ENCODE measurements at regions not wholly inside any gene's neighbourhood (a gene's known extent, or its start where the extent isn't known, plus 50 kb on each side); places are given as distances from the start of the nearest gene placed in this dataset.

- intact Hi-C loops (cut with DNase I): no loop called here
- DNase-seq (no peak), ATAC-seq (ENCODE audit: poor library complexity) (no peak)
Observed at GRCh38 chr12:125193376-125194152, 128.3 kb downstream of the AACS start.

GRCh38 chr12:125194163-125194773 lies 129.0 kb downstream of the AACS start:
- no peak for ATAC-seq (ENCODE audit: poor library complexity)
- intact Hi-C loops (cut with DNase I): no loop called here
- no peak for DNase-seq

GRCh38 chr12:125194987-125195386 lies 129.8 kb downstream of the AACS start:
- DNase-seq (no peak), ATAC-seq (ENCODE audit: poor library complexity) (no peak)
- intact Hi-C loops (cut with DNase I): no loop called here

GRCh38 chr12:125197326-125197725 lies 132.1 kb downstream of the AACS start:
- intact Hi-C loops (cut with DNase I): no loop called here
- no peak for DNase-seq
- no peak for ATAC-seq (ENCODE audit: poor library complexity)

- ATAC-seq (ENCODE audit: poor library complexity): no peak
- intact Hi-C loops (cut with DNase I): no loop called here
- DNase-seq: no peak
Observed at GRCh38 chr12:125198652-125199051, 133.4 kb downstream of the AACS start.

- ATAC-seq (ENCODE audit: poor library complexity): no peak
- intact Hi-C loops (cut with DNase I): no loop called here
- DNase-seq: no peak
Observed at GRCh38 chr12:125201090-125201489, 135.9 kb downstream of the AACS start.

GRCh38 chr12:125201940-125202339 lies 136.7 kb downstream of the AACS start:
- ATAC-seq (ENCODE audit: poor library complexity): no peak
- intact Hi-C loops (cut with DNase I): no loop called here
- DNase-seq: no peak

- DNase-seq: no peak
- no peak for ATAC-seq (ENCODE audit: poor library complexity)
- intact Hi-C loops (cut with DNase I): no loop called here
Observed at GRCh38 chr12:125202421-125202820, 137.2 kb downstream of the AACS start.

GRCh38 chr12:125203145-125203765 lies 138.0 kb downstream of the AACS start:
- ATAC-seq (ENCODE audit: poor library complexity): no peak
- DNase-seq: no peak
- intact Hi-C loops (cut with DNase I): no loop called here

GRCh38 chr12:125205386-125205785 lies 140.2 kb downstream of the AACS start:
- ATAC-seq (ENCODE audit: poor library complexity) (no peak), DNase-seq (no peak)
- intact Hi-C loops (cut with DNase I): no loop called here

- intact Hi-C loops (cut with DNase I): no loop called here
- DNase-seq (no peak), ATAC-seq (ENCODE audit: poor library complexity) (no peak)
Observed at GRCh38 chr12:125206711-125207110, 141.5 kb downstream of the AACS start.

- DNase-seq (no peak), ATAC-seq (ENCODE audit: poor library complexity) (no peak)
- intact Hi-C loops (cut with DNase I): no loop called here
Observed at GRCh38 chr12:125208334-125208733, 143.1 kb downstream of the AACS start.

- intact Hi-C loops (cut with DNase I): no loop called here
- DNase-seq (no peak), ATAC-seq (ENCODE audit: poor library complexity) (no peak)
Observed at GRCh38 chr12:125208942-125209341, 143.7 kb downstream of the AACS start.

- DNase-seq: no peak
- intact Hi-C loops (cut with DNase I): no loop called here
- no peak for ATAC-seq (ENCODE audit: poor library complexity)
Observed at GRCh38 chr12:125210104-125210755, 145.0 kb downstream of the AACS start.

GRCh38 chr12:125211464-125211863 lies 146.2 kb downstream of the AACS start:
- intact Hi-C loops (cut with DNase I): no loop called here
- DNase-seq: no peak
- no peak for ATAC-seq (ENCODE audit: poor library complexity)

- DNase-seq (no peak), ATAC-seq (ENCODE audit: poor library complexity) (no peak)
- intact Hi-C loops (cut with DNase I): no loop called here
Observed at GRCh38 chr12:125214289-125214688, 149.1 kb downstream of the AACS start.

- DNase-seq: no peak
- ATAC-seq (ENCODE audit: poor library complexity): no peak
- intact Hi-C loops (cut with DNase I): no loop called here
Observed at GRCh38 chr12:125216756-125217155, 151.5 kb downstream of the AACS start.

GRCh38 chr12:125217308-125217707 lies 152.1 kb downstream of the AACS start:
- ATAC-seq (ENCODE audit: poor library complexity) (no peak), DNase-seq (no peak)
- intact Hi-C loops (cut with DNase I): no loop called here

- intact Hi-C loops (cut with DNase I): no loop called here
- DNase-seq (no peak), ATAC-seq (ENCODE audit: poor library complexity) (no peak)
Observed at GRCh38 chr12:125218952-125219351, 153.7 kb downstream of the AACS start.

All from Right ventricle myocardium superior (tissue), 1 donor.